Epithelial cell of esophagus (primary cell): ENCODE measurements at regions not wholly inside any gene's neighbourhood (a gene's known extent, or its start where the extent isn't known, plus 50 kb on each side); places are given as distances from the start of the nearest gene placed in this dataset.

Experiments
- DNase-seq: peaks from one replicate; pipeline ENCODE4 v3.0.0; 2010; ENCODE audit warnings: low read depth
- H3K4me3 ChIP-seq: 2 replicates; pipeline ENCODE4 v1.5.1; 2011; ENCODE audit warnings: mild to moderate bottlenecking, low read length, control low read depth
- TF ChIP-seq, protein P1 (sequence below): IDR thresholded peaks from 2 replicates; pipeline ENCODE4 v1.5.1; 2011; ENCODE audit warnings: low read depth, mild to moderate bottlenecking, low read length, control low read depth, inconsistent platforms; ENCODE audit not compliant: insufficient read depth; ENCODE audit errors: missing control alignments

GRCh38 chr18:78660311-78660710 lies 319.3 kb upstream of the SALL3 start:
- TF ChIP-seq, protein P1, sequence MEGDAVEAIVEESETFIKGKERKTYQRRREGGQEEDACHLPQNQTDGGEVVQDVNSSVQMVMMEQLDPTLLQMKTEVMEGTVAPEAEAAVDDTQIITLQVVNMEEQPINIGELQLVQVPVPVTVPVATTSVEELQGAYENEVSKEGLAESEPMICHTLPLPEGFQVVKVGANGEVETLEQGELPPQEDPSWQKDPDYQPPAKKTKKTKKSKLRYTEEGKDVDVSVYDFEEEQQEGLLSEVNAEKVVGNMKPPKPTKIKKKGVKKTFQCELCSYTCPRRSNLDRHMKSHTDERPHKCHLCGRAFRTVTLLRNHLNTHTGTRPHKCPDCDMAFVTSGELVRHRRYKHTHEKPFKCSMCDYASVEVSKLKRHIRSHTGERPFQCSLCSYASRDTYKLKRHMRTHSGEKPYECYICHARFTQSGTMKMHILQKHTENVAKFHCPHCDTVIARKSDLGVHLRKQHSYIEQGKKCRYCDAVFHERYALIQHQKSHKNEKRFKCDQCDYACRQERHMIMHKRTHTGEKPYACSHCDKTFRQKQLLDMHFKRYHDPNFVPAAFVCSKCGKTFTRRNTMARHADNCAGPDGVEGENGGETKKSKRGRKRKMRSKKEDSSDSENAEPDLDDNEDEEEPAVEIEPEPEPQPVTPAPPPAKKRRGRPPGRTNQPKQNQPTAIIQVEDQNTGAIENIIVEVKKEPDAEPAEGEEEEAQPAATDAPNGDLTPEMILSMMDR = no peak
- no peak overlapping the region for H3K4me3 ChIP-seq
- DNase-seq = no peak

- DNase-seq = no peak
- TF ChIP-seq, protein P1 = no peak
- H3K4me3 ChIP-seq = no peak overlapping the region
Measured at GRCh38 chr18:78661316-78661715, 318.3 kb upstream of the SALL3 start.

GRCh38 chr18:78662879-78663278 lies 316.7 kb upstream of the SALL3 start:
- TF ChIP-seq, protein P1 = no peak
- DNase-seq = no peak
- no peak overlapping the region for H3K4me3 ChIP-seq

- no peak overlapping the region for H3K4me3 ChIP-seq
- TF ChIP-seq, protein P1 = no peak
- no peak for DNase-seq
Measured at GRCh38 chr18:78664048-78664447, 315.6 kb upstream of the SALL3 start.

GRCh38 chr18:78664848-78665247 lies 314.8 kb upstream of the SALL3 start:
- H3K4me3 ChIP-seq = no peak overlapping the region
- TF ChIP-seq, protein P1 = no peak
- no peak for DNase-seq

GRCh38 chr18:78665644-78666043 lies 314.0 kb upstream of the SALL3 start:
- TF ChIP-seq, protein P1 = no peak
- H3K4me3 ChIP-seq = no peak overlapping the region
- DNase-seq = no peak

- TF ChIP-seq, protein P1 = no peak
- no peak overlapping the region for H3K4me3 ChIP-seq
- DNase-seq = no peak
Measured at GRCh38 chr18:78666666-78667335, 312.8 kb upstream of the SALL3 start.
